GM23248 (cell line): ENCODE measurements at regions not wholly inside any gene's neighbourhood (a gene's known extent, or its start where the extent isn't known, plus 50 kb on each side); places are given as distances from the start of the nearest gene placed in this dataset.

Experiments used
- DNase-seq: peaks from one replicate; pipeline ENCODE4 v3.0.0-alpha.2; 2015
- H2AFZ ChIP-seq: fragments of 200-600 bp; sonication (generic); 2 replicates; pipeline ENCODE4 v1.6.1; 2016; ENCODE audit warnings: antibody characterized with exemption
- H3F3A ChIP-seq: fragments of 200-600 bp; sonication (generic); 2 replicates; pipeline ENCODE4 v1.6.1; 2016; ENCODE audit warnings: mild to moderate bottlenecking, antibody characterized with exemption, mixed run types; ENCODE audit not compliant: insufficient read depth
- H3K27ac ChIP-seq: fragments of 200-600 bp; sonication (generic); 2 replicates; pipeline ENCODE4 v1.5.1; 2016; ENCODE audit warnings: mild to moderate bottlenecking
- H3K27me3 ChIP-seq: fragments of 200-600 bp; sonication (generic); replicated peaks from 2 replicates; pipeline ENCODE4 v1.6.1; 2016; ENCODE audit warnings: mild to moderate bottlenecking; ENCODE audit not compliant: insufficient read depth
- H3K36me3 ChIP-seq: fragments of 200-600 bp; sonication (generic); 2 replicates; pipeline ENCODE4 v1.6.1; 2016; ENCODE audit warnings: low read depth, mild to moderate bottlenecking
- H3K4me1 ChIP-seq: fragments of 200-600 bp; sonication (generic); 2 replicates; pipeline ENCODE4 v1.6.1; 2016; ENCODE audit warnings: mild to moderate bottlenecking; ENCODE audit not compliant: insufficient read depth
- H3K4me2 ChIP-seq: fragments of 200-600 bp; sonication (generic); one replicate; pipeline ENCODE4 v1.6.1; 2016; ENCODE audit warnings: mild to moderate bottlenecking; ENCODE audit not compliant: unreplicated experiment
- H3K4me3 ChIP-seq: fragments of 200-600 bp; sonication (generic); 2 replicates; pipeline ENCODE4 v1.5.1; 2016; ENCODE audit warnings: mild to moderate bottlenecking
- H3K79me2 ChIP-seq: fragments of 200-600 bp; sonication (generic); 2 replicates; pipeline ENCODE4 v1.6.1; 2016; ENCODE audit warnings: mild to moderate bottlenecking; ENCODE audit not compliant: insufficient read depth
- H3K9ac ChIP-seq: fragments of 200-600 bp; sonication (generic); 2 replicates; pipeline ENCODE4 v1.6.1; 2016; ENCODE audit warnings: mild to moderate bottlenecking
- H3K9me2 ChIP-seq: fragments of 200-600 bp; sonication (generic); 2 replicates; pipeline ENCODE4 v1.6.1; 2016; ENCODE audit warnings: mixed run types, mild to moderate bottlenecking, moderate library complexity; ENCODE audit not compliant: insufficient read depth
- H3K9me3 ChIP-seq: fragments of 200-600 bp; sonication (generic); one replicate; pipeline ENCODE4 v1.6.1; 2017; ENCODE audit warnings: low read depth
- H4K20me1 ChIP-seq: fragments of 200-600 bp; sonication (generic); 2 replicates; pipeline ENCODE4 v1.6.0; 2016; ENCODE audit not compliant: insufficient read depth
- EZH2 ChIP-seq: fragments of 200-600 bp; sonication (generic); IDR thresholded peaks from 2 replicates; pipeline ENCODE4 v1.6.1; 2018; ENCODE audit warnings: antibody characterized with exemption, mild to moderate bottlenecking; ENCODE audit not compliant: insufficient read depth, poor library complexity, severe bottlenecking
- EZH2phosphoT487 ChIP-seq: fragments of 200-600 bp; sonication (generic); IDR thresholded peaks from 2 replicates; pipeline ENCODE4 v1.6.1; 2018; ENCODE audit warnings: antibody characterized with exemption, moderate library complexity, mild to moderate bottlenecking, low read depth; ENCODE audit not compliant: insufficient read depth
- WGBS, 2 experiments: methylation state at CpG; one replicate each; pipeline ENCODE4 v1.1.6; 2015 to 2017; ENCODE audit warnings: low lambda C conversion rate in 2 of 2, low coverage in 1 of 2; ENCODE audit errors: missing lambda C conversion rate in 2 of 2; 5-methylcytosine and 5-hydroxymethylcytosine counted together
- in situ Hi-C: fragments of 300-500 bp; cut with MboI; formaldehyde crosslinking; loops from 2 replicates; pipeline ENCODE4 v1.15.0; 2020

- Histone ChIP-seq H3K4me1 (peaks cover 12% of the 10 kb centered on the region), H3F3A (no peaks in the 10 kb centered on the region), H3K36me3 (no peaks in the 10 kb centered on the region), H2AFZ (no peak overlapping the region), H3K27me3 (peaks cover 18% of the 10 kb centered on the region; the same call in 1 of the 2 replicates), H4K20me1 (no peaks in the 10 kb centered on the region), H3K27ac (no peak overlapping the region), H3K4me3 (no peak overlapping the region), H3K9me3 (no peaks in the 10 kb centered on the region), H3K9ac (no peak overlapping the region), H3K79me2 (no peaks in the 10 kb centered on the region), H3K9me2 (no peaks in the 10 kb centered on the region), H3K4me2 (no peak overlapping the region)
- TF ChIP-seq EZH2phosphoT487 = no peak
- in situ Hi-C loops = no loop called here
- WGBS, 2 experiments = 63 to 66% methylated on average over 4 of the region's 4 CpGs
- no peak for DNase-seq
Observed at GRCh38 chr1:199937661-199938060, 89.8 kb upstream of the NR5A2 start.

GRCh38 chr1:199944986-199945385, 82.5 kb upstream of the NR5A2 start:
- in situ Hi-C loops = no loop called here
- H3K27ac ChIP-seq = no peak overlapping the region
- 57 to 61% methylated on average over 3 of the region's 3 CpGs for WGBS, 2 experiments
- no peaks in the 10 kb centered on the region for H3K36me3 ChIP-seq
- H2AFZ ChIP-seq = no peak overlapping the region
- no peaks in the 10 kb centered on the region for H3K9me2 ChIP-seq
- no peaks in the 10 kb centered on the region for H3K79me2 ChIP-seq
- no peak for DNase-seq
- no peaks in the 10 kb centered on the region for H3K9me3 ChIP-seq
- H3K27me3 ChIP-seq = no peaks in the 10 kb centered on the region; the same call in 1 of the 2 replicates
- H3K9ac ChIP-seq = no peak overlapping the region
- H3K4me2 ChIP-seq = no peak overlapping the region
- TF ChIP-seq EZH2 (no peak), EZH2phosphoT487 (no peak)
- no peaks in the 10 kb centered on the region for H3F3A ChIP-seq
- no peaks in the 10 kb centered on the region for H4K20me1 ChIP-seq
- peaks cover 12% of the 10 kb centered on the region for H3K4me1 ChIP-seq
- H3K4me3 ChIP-seq = no peak overlapping the region

- H3K9me3 ChIP-seq = no peaks in the 10 kb centered on the region
- no peaks in the 10 kb centered on the region for H4K20me1 ChIP-seq
- H3K27me3 ChIP-seq = no peaks in the 10 kb centered on the region; the same call in 1 of the 2 replicates
- in situ Hi-C loops = no loop called here
- H2AFZ ChIP-seq = no peak overlapping the region
- no peak overlapping the region for H3K4me3 ChIP-seq
- H3K9me2 ChIP-seq = no peaks in the 10 kb centered on the region
- H3K79me2 ChIP-seq = no peaks in the 10 kb centered on the region
- 14 to 19% methylated on average over 1 of the region's 1 CpG for WGBS, 2 experiments
- H3K27ac ChIP-seq = no peak overlapping the region
- H3K4me2 ChIP-seq = no peak overlapping the region
- no peak overlapping the region for H3K9ac ChIP-seq
- no peaks in the 10 kb centered on the region for H3F3A ChIP-seq
- peaks cover 12% of the 10 kb centered on the region for H3K4me1 ChIP-seq
- no peak for TF ChIP-seq EZH2phosphoT487
- no peak for TF ChIP-seq EZH2
- H3K36me3 ChIP-seq = no peaks in the 10 kb centered on the region
- DNase-seq = no peak
Observed at GRCh38 chr1:199945591-199945990, 81.9 kb upstream of the NR5A2 start.

- Histone ChIP-seq H3K9ac (no peak overlapping the region), H4K20me1 (no peaks in the 10 kb centered on the region), H2AFZ (no peak overlapping the region), H3K9me3 (no peaks in the 10 kb centered on the region), H3K4me2 (no peak overlapping the region), H3K27ac (no peak overlapping the region), H3K9me2 (no peaks in the 10 kb centered on the region), H3K79me2 (no peaks in the 10 kb centered on the region), H3K27me3 (no peaks in the 10 kb centered on the region; the same call in 1 of the 2 replicates), H3K4me1 (peaks cover 6% of the 10 kb centered on the region), H3F3A (no peaks in the 10 kb centered on the region), H3K36me3 (no peaks in the 10 kb centered on the region), H3K4me3 (no peak overlapping the region)
- DNase-seq = no peak
- no peak for TF ChIP-seq EZH2
- TF ChIP-seq EZH2phosphoT487 = no peak
- in situ Hi-C loops = no loop called here
- 51 to 58% methylated on average over 7 of the region's 7 CpGs for WGBS, 2 experiments
Observed at GRCh38 chr1:199946305-199947155, 81.0 kb upstream of the NR5A2 start.
